ENCODE measurements at regions not wholly inside any gene's neighbourhood (a gene's known extent, or its start where the extent isn't known, plus 50 kb on each side); places are given as distances from the start of the nearest gene placed in this dataset.

GRCh38 chr20:19125508-19125907 is 86.9 kb upstream of the SLC24A3 start:
- TF ChIP-seq CTCF (IDR thresholded peaks at IDR 0.05 in 8 of 11, conservative IDR thresholded peaks at IDR 0.05 in 3 of 11), result no peak
- no peak for TF ChIP-seq POLR2A (IDR thresholded peaks at IDR 0.05)
- TF ChIP-seq POLR2AphosphoS5 (IDR thresholded peaks at IDR 0.05), result no peak
